ENCODE measurements at regions not wholly inside any gene's neighbourhood (a gene's known extent, or its start where the extent isn't known, plus 50 kb on each side); places are given as distances from the start of the nearest gene placed in this dataset.

DNA sequence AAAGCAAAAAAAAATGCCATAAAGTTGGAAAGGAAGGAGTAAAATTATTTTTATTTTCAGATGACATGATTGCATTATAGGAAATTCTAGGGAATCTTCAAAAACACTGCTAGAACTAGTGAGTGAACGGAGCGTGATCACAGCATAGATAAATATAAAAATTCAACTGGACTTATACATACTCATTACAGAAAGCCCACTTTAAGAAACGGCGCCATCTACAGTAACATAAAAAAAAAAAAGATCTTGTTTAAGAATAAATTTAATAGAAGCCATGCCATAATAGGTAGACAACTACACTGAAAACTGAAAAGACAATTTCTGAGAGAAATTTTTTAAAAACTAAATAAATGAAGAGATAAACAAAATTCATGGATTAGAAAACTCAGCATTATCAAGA, 623.1 kb upstream of the MGMT start:
- TF ChIP-seq CTCF (IDR thresholded peaks at IDR 0.05) (no peak), POLR2A (IDR thresholded peaks at IDR 0.05) (no peak)

Data from uterus (tissue), 2 donors.